ENCODE measurements at regions not wholly inside any gene's neighbourhood (a gene's known extent, or its start where the extent isn't known, plus 50 kb on each side); places are given as distances from the start of the nearest gene placed in this dataset.

GRCh38 chr1:11596295-11596694, 57.9 kb downstream of the FBXO2 start:
- no peak overlapping the region for H3K27ac Mint-ChIP-seq (ENCODE audit: unreplicated experiment)
- TF ChIP-seq CTCF (IDR thresholded peaks at IDR 0.05), result no peak
- H3K36me3 Mint-ChIP-seq (ENCODE audit: low read depth), result no peaks in the 10 kb centered on the region
- H3K27me3 Mint-ChIP-seq (ENCODE audit: low read depth), result peaks cover 21% of the 10 kb centered on the region
- H3K4me1 Mint-ChIP-seq (ENCODE audit: low read depth), result no peaks in the 10 kb centered on the region
- no peak for DNase-seq (ENCODE audit: low spot score)
- H3K9me3 Mint-ChIP-seq (ENCODE audit: low read depth), result peaks cover 9% of the 10 kb centered on the region
- H3K4me3 Mint-ChIP-seq (ENCODE audit: unreplicated experiment), result no peak overlapping the region

GRCh38 chr1:11595285-11595684, 58.9 kb downstream of the FBXO2 start:
- H3K9me3 Mint-ChIP-seq (ENCODE audit: low read depth), result peaks cover 10% of the 10 kb centered on the region
- no peak overlapping the region for H3K27ac Mint-ChIP-seq (ENCODE audit: unreplicated experiment)
- no peak overlapping the region for H3K4me3 Mint-ChIP-seq (ENCODE audit: unreplicated experiment)
- no peak for TF ChIP-seq CTCF (IDR thresholded peaks at IDR 0.05)
- DNase-seq (ENCODE audit: low spot score), result no peak
- H3K36me3 Mint-ChIP-seq (ENCODE audit: low read depth), result no peaks in the 10 kb centered on the region
- H3K4me1 Mint-ChIP-seq (ENCODE audit: low read depth), result no peaks in the 10 kb centered on the region
- peaks cover 18% of the 10 kb centered on the region for H3K27me3 Mint-ChIP-seq (ENCODE audit: low read depth)

DNA sequence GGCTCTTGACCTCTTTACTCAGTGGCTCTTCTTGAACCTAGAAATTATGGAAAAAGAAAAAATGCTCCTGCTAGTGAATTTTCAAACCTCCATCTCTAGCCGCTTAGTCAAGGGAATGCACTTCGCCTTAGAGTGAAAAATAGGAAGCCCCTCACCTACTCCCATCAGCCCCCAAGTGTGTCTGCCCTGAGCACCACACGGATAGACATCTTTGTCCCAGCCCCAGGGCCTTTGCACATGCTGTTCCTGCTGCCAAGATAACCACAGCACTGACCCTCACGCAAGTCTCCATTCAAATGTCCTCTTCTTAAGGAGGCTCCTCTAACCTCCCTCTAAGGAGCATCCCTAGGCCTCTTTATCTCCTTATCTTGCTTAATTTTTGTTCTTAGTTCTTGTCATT, 59.6 kb downstream of the FBXO2 start:
- Mint-ChIP-seq H3K27ac (ENCODE audit: unreplicated experiment) (no peak overlapping the region), H3K9me3 (ENCODE audit: low read depth) (peaks cover 10% of the 10 kb centered on the region), H3K27me3 (ENCODE audit: low read depth) (peaks cover 23% of the 10 kb centered on the region), H3K4me3 (ENCODE audit: unreplicated experiment) (no peak overlapping the region), H3K36me3 (ENCODE audit: low read depth) (no peaks in the 10 kb centered on the region), H3K4me1 (ENCODE audit: low read depth) (no peaks in the 10 kb centered on the region)
- DNase-seq (ENCODE audit: low spot score), result no peak
- no peak for TF ChIP-seq CTCF (IDR thresholded peaks at IDR 0.05)

DNA sequence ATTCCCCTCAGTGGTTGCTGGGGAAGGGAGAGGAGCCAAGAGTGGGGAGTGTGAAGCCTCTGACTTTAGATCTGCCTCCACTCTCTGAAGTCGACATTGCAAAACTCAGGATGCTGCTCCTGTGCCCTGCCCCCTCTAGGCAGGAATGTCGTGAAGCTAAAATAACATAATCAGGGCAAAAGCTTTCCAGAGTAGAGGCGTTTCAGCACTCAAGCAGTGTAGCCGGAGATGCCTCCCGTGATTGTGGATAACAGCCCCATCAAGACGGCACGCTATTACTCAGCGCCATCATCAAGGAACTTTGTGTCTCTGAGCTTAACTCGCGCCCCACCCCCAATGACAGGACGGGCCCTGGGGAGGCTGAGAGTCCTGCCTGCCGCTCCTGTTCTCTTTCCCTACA, 60.0 kb downstream of the FBXO2 start:
- Mint-ChIP-seq H3K4me1 (ENCODE audit: low read depth) (no peaks in the 10 kb centered on the region), H3K9me3 (ENCODE audit: low read depth) (peaks cover 10% of the 10 kb centered on the region), H3K36me3 (ENCODE audit: low read depth) (no peaks in the 10 kb centered on the region), H3K4me3 (ENCODE audit: unreplicated experiment) (no peak overlapping the region), H3K27me3 (ENCODE audit: low read depth) (peaks cover 23% of the 10 kb centered on the region), H3K27ac (ENCODE audit: unreplicated experiment) (no peak overlapping the region)
- peak; percentile 67 for TF ChIP-seq CTCF (IDR thresholded peaks at IDR 0.05)
- DNase-seq (ENCODE audit: low spot score), result no peak

- no peak overlapping the region for H3K4me3 Mint-ChIP-seq (ENCODE audit: unreplicated experiment)
Observed at GRCh38 chr1:11592752-11593151, 61.5 kb downstream of the FBXO2 start.

More at GRCh38 chr1:11592752-11593151, 61.5 kb downstream of the FBXO2 start:
- Mint-ChIP-seq H3K36me3 (ENCODE audit: low read depth) (no peaks in the 10 kb centered on the region), H3K9me3 (ENCODE audit: low read depth) (peaks cover 12% of the 10 kb centered on the region), H3K4me1 (ENCODE audit: low read depth) (no peaks in the 10 kb centered on the region), H3K27me3 (ENCODE audit: low read depth) (peaks cover 26% of the 10 kb centered on the region), H3K27ac (ENCODE audit: unreplicated experiment) (no peak overlapping the region)
- no peak for TF ChIP-seq CTCF (IDR thresholded peaks at IDR 0.05)
- DNase-seq (ENCODE audit: low spot score), result no peak
